K562 (cell line): ENCODE measurements at regions not wholly inside any gene's neighbourhood (a gene's known extent, or its start where the extent isn't known, plus 50 kb on each side); places are given as distances from the start of the nearest gene placed in this dataset.

Source experiments
- ATAC-seq: fragments of 200-7000 bp; cut with Tn5 transposase; 3 replicates; pipeline ENCODE4 v1.9.1; 2020; ENCODE audit warnings: moderate library complexity
- BruUV-seq: library from RNA; stranded (reverse); fragments of 400-500 nt; replicated peaks from 2 replicates; lab custom pipeline; 2021; lab: Mats Ljungman, UMichigan
- CTCF ChIA-PET: fragments of 300-600 bp; formaldehyde crosslinking; extraction: SDS; loops from one replicate; lab custom pipeline; 2021; ENCODE audit warnings: low intra/inter-chr PET ratio; lab: Yijun Ruan, JAX
- POLR2A ChIA-PET: fragments of 300-600, 350-650 bp; sonication (Branson Sonifier 250); formaldehyde crosslinking; extraction: SDS; loops from one replicate; lab custom pipeline; 2021; ENCODE audit warnings: antibody characterized with exemption, inconsistent platforms; lab: Yijun Ruan, JAX
- DNase-seq, 4 experiments: peaks; one replicate each; pipeline versions ENCODE4 v3.0.0 to v3.0.0-alpha.2; 2011 to 2018; ENCODE audit warnings: low spot score in 3 of 4, mixed read lengths in 3 of 4; ENCODE audit errors: extremely low read depth in 1 of 4
- FAIRE-seq: peaks from 2 replicates; lab custom pipeline; 2011; peaks lifted over from hg19 to GRCh38; lab: Jason Lieb, UNC
- H2AFZ ChIP-seq: 2 replicates; pipeline ENCODE4 v1.6.0; 2011; ENCODE audit warnings: low read depth, low read length, control low read depth, inconsistent platforms
- H3K27ac ChIP-seq: fragments of 200-600 bp; 3 replicates; pipeline ENCODE4 v1.8.0; 2011; ENCODE audit warnings: low read depth, mild to moderate bottlenecking, control low read depth, inconsistent platforms, low read length, moderate library complexity, mixed read lengths; ENCODE audit errors: extremely low read depth
- H3K27me3 ChIP-seq, 2 experiments: fragments of 300-600 bp in 1 of 2; 2 replicates in 1 of 2; 3 replicates in 1 of 2; pipeline versions ENCODE4 v1.6.0 to v1.8.0; 2011; ENCODE audit warnings: inconsistent platforms in 2 of 2, low read length in 2 of 2, mild to moderate bottlenecking in 1 of 2, mixed read lengths in 1 of 2, moderate library complexity in 1 of 2; ENCODE audit not compliant: control insufficient read depth in 2 of 2, insufficient read depth in 2 of 2
- H3K36me3 ChIP-seq: fragments of 300-600 bp; 3 replicates; pipeline ENCODE4 v1.8.0; 2011; ENCODE audit warnings: mild to moderate bottlenecking, low read length, inconsistent platforms; ENCODE audit not compliant: control insufficient read depth, insufficient read depth
- H3K4me1 ChIP-seq, 2 experiments: fragments of 200-600 bp in 1 of 2; replicated peaks in 1 of 2; 2 replicates in 1 of 2; 3 replicates in 1 of 2; pipeline versions ENCODE4 v1.5.1 to v1.8.0; 2011; ENCODE audit warnings: inconsistent platforms in 2 of 2, low read length in 2 of 2, mild to moderate bottlenecking in 1 of 2, mixed read lengths in 1 of 2, moderate library complexity in 1 of 2; ENCODE audit not compliant: control insufficient read depth in 2 of 2, insufficient read depth in 2 of 2
- H3K4me2 ChIP-seq: 2 replicates; pipeline ENCODE4 v1.6.1; 2011; ENCODE audit warnings: low read length, control low read depth, inconsistent platforms, mixed read lengths; ENCODE audit not compliant: insufficient read depth
- H3K4me3 ChIP-seq: fragments of 200-600 bp; sonication (generic), shearing (Covaris generic); 2 replicates; pipeline ENCODE4 v1.5.1; 2016; ENCODE audit warnings: control low read depth, inconsistent platforms
- H3K79me2 ChIP-seq: fragments of 200-600 bp; 3 replicates; pipeline ENCODE4 v1.8.0; 2011; ENCODE audit warnings: low read length, inconsistent platforms; ENCODE audit not compliant: control insufficient read depth, insufficient read depth
- H3K9ac ChIP-seq, 2 experiments: 2 replicates each; pipeline versions ENCODE4 v1.6.0 to v1.6.1; 2011; ENCODE audit warnings: low read depth in 2 of 2, low read length in 2 of 2, control low read depth in 1 of 2, inconsistent platforms in 1 of 2, mild to moderate bottlenecking in 1 of 2, mixed read lengths in 1 of 2; ENCODE audit not compliant: insufficient read depth in 1 of 2
- H3K9me1 ChIP-seq: one replicate; pipeline ENCODE4 v1.6.0; 2011; ENCODE audit warnings: inconsistent platforms, mild to moderate bottlenecking, low read length, moderate library complexity; ENCODE audit not compliant: control insufficient read depth, insufficient read depth
- H3K9me3 ChIP-seq: replicated peaks from 2 replicates; pipeline ENCODE4 v1.5.1; 2011; ENCODE audit warnings: low read depth, low read length, inconsistent platforms; ENCODE audit not compliant: control insufficient read depth, insufficient read depth
- H4K20me1 ChIP-seq: replicated peaks from 2 replicates; pipeline ENCODE4 v1.6.1; 2011; ENCODE audit warnings: low read length, inconsistent platforms, mixed read lengths; ENCODE audit not compliant: control insufficient read depth, insufficient read depth
- EP300 ChIP-seq: IDR thresholded peaks from 2 replicates; pipeline ENCODE4 v1.6.1; 2012; ENCODE audit warnings: low read length, improper control_type of control experiment
- FOXK2 ChIP-seq, 2 experiments: fragments of 450-650 bp; IDR thresholded peaks in 1 of 2; conservative IDR thresholded peaks in 1 of 2; 2 replicates each; pipeline ENCODE4 v1.6.1; 2016; ENCODE audit warnings: low read depth in 2 of 2, mild to moderate bottlenecking in 1 of 2
- HNRNPK ChIP-seq: fragments of 200-400 bp; formaldehyde crosslinking; IDR thresholded peaks from one replicate; pipeline ENCODE4 v1.6.1; 2018; ENCODE audit warnings: mild to moderate bottlenecking, low read depth, low read length; ENCODE audit not compliant: poor library complexity, severe bottlenecking
- ID3 ChIP-seq, 2 experiments: fragments of 250-450 bp in 1 of 2; fragments of 450-650 bp in 1 of 2; sonication (Bioruptor Pico) in 1 of 2; IDR thresholded peaks; 2 replicates each; pipeline versions ENCODE4 v1.6.1 to v1.8.0; 2016 to 2021; ENCODE audit warnings: mild to moderate bottlenecking in 2 of 2, moderate library complexity in 2 of 2, missing compliant biosample characterization in 1 of 2, missing genetic modification characterization in 1 of 2
- TEAD4 ChIP-seq, 2 experiments: sonication (generic) in 1 of 2; formaldehyde crosslinking in 1 of 2; IDR thresholded peaks; 2 replicates each; pipeline versions ENCODE4 v1.6.1 to v1.8.0; 2012 to 2022; ENCODE audit warnings: borderline replicate concordance in 1 of 2, inconsistent platforms in 1 of 2, low read length in 1 of 2, mild to moderate bottlenecking in 1 of 2, missing genetic modification reagents in 1 of 2
- WGBS: fragments of 100-300 bp; shearing (Covaris generic); methylation state at CpG from one replicate; pipeline ENCODE4 v1.1.6; 2016; ENCODE audit warnings: low coverage, mixed read lengths; ENCODE audit not compliant: insufficient coverage; ENCODE audit errors: missing lambda C conversion rate; 5-methylcytosine and 5-hydroxymethylcytosine counted together
- in situ Hi-C: fragments of 300-500 bp; cut with MboI; formaldehyde crosslinking; loops from 4 replicates; pipeline ENCODE4 v1.15.0; 2018; ENCODE audit warnings: inconsistent platforms, mixed read lengths
- intact Hi-C: fragments of 100-400 bp; cut with micrococcal nuclease; formaldehyde crosslinking; loops from 2 replicates; pipeline ENCODE4 v1.14.2; 2022

GRCh38 chr3:23711916-23712494, 93.8 kb upstream of the UBE2E1 start:
- ATAC-seq (no peak), FAIRE-seq (no peak), DNase-seq (no peak)
- Histone ChIP-seq H3K79me2 (no peaks in the 10 kb centered on the region), H2AFZ (no peak overlapping the region), H3K27me3 (peaks cover 14 to 26% of the 10 kb centered on the region in 2 experiments; a peak in 4 of 5 replicates), H3K36me3 (no peaks in the 10 kb centered on the region), H3K4me2 (no peak overlapping the region), H3K9me3 (no peaks in the 10 kb centered on the region), H3K9me1 (no peaks in the 10 kb centered on the region), H3K9ac (no peak overlapping the region), H3K4me3 (no peak overlapping the region), H4K20me1 (no peaks in the 10 kb centered on the region), H3K4me1 (no peaks in the 10 kb centered on the region), H3K27ac (no peak overlapping the region)
- WGBS, result under 1% methylated on average over 10 of the region's 10 CpGs
- in situ Hi-C loops, result no loop called here
- ChIA-PET POLR2A (no interaction called here), CTCF (no interaction called here)
- TF ChIP-seq ID3 (CRISPR knock-in tag; IDR thresholded peaks at IDR 0.05) (no peak), ID3 (tag; IDR thresholded peaks at IDR 0.05) (no peak), EP300 (no peak), HNRNPK (no peak), TEAD4 (IDR thresholded peaks at IDR 0.05; ENCODE audit: low read length) (no peak), TEAD4 (CRISPR knock-in tag; IDR thresholded peaks at IDR 0.05; ENCODE audit: borderline replicate concordance) (no peak), FOXK2 (conservative IDR thresholded peaks at IDR 0.05 in 1 of 2, IDR thresholded peaks at IDR 0.05 in 1 of 2; ENCODE audit: low read depth in 2 of 2) (no peak)
- intact Hi-C loops, result loop anchor here (10.0 kb wide), 1 partner anchor 163 kb away; no protein-coding TSS in a partner anchor
- BruUV-seq, result no TSS peak
